B cell (primary cell): ENCODE measurements at regions not wholly inside any gene's neighbourhood (a gene's known extent, or its start where the extent isn't known, plus 50 kb on each side); places are given as distances from the start of the nearest gene placed in this dataset.

ENCODE experiments used
- ATAC-seq: fragments of 200-7000 bp; cut with Tn5 transposase; one replicate; pipeline ENCODE4 v1.10.0; 2021; ENCODE audit warnings: low read depth, mild to moderate bottlenecking, moderate number of reproducible peaks, moderate library complexity
- CTCF ChIA-PET: fragments of 350-600 bp; sonication (Branson Sonifier 250); formaldehyde crosslinking; loops from one replicate; lab custom pipeline; 2021; ENCODE audit warnings: antibody characterized with exemption, inconsistent platforms; lab: Charles Lee
- POLR2A ChIA-PET: fragments of 350-600 bp; sonication (Branson Sonifier 250); formaldehyde crosslinking; loops from one replicate; lab custom pipeline; 2021; ENCODE audit warnings: antibody characterized with exemption; lab: Charles Lee
- DNase-seq: peaks from one replicate; pipeline ENCODE4 v3.0.0; 2013
- H2AFZ ChIP-seq: 2 replicates; pipeline ENCODE4 v1.6.1; 2012; ENCODE audit warnings: mild to moderate bottlenecking, low read depth, low read length; ENCODE audit not compliant: insufficient read depth, poor library complexity, severe bottlenecking
- H3K27ac ChIP-seq, 2 donors: 1 replicate in 1 of 2; 2 replicates in 1 of 2; pipeline ENCODE4 v1.5.1; 2012 to 2013; ENCODE audit warnings: low read length in 2 of 2, mild to moderate bottlenecking in 2 of 2, moderate library complexity in 1 of 2
- H3K27me3 ChIP-seq, 4 experiments: fragments of 200-600 bp in 1 of 4; sonication (generic) in 1 of 4; replicated peaks in 1 of 4; 1 replicate in 2 of 4; 2 replicates in 2 of 4; pipeline versions ENCODE4 v1.6.1 to v1.7.0; 2013 to 2016; ENCODE audit warnings: low read length in 3 of 4, mild to moderate bottlenecking in 2 of 4, mixed read lengths in 1 of 4, moderate library complexity in 1 of 4; ENCODE audit not compliant: insufficient read depth in 4 of 4, control insufficient read depth in 3 of 4; ENCODE audit errors: control extremely low read depth in 1 of 4
- H3K36me3 ChIP-seq, 2 experiments: replicated peaks in 1 of 2; 1 replicate in 1 of 2; 2 replicates in 1 of 2; pipeline versions ENCODE4 v1.6.1 to v1.7.1; 2013; ENCODE audit warnings: low read length in 1 of 2; ENCODE audit not compliant: insufficient read depth in 2 of 2, control insufficient read depth in 1 of 2; ENCODE audit errors: control extremely low read depth in 1 of 2, extremely low read depth in 1 of 2
- H3K4me1 ChIP-seq, 2 donors: fragments of 200-600 bp in 1 of 2; sonication (generic) in 1 of 2; 1 replicate in 1 of 2; 2 replicates in 1 of 2; pipeline versions ENCODE4 v1.5.1 to v1.6.1; 2013 to 2017; ENCODE audit warnings: low read length in 2 of 2; ENCODE audit not compliant: control insufficient read depth in 2 of 2, insufficient read depth in 2 of 2
- H3K4me2 ChIP-seq: replicated peaks from 2 replicates; pipeline ENCODE3; 2012; ENCODE audit warnings: mild to moderate bottlenecking, low read depth, low read length; ENCODE audit not compliant: poor library complexity, severe bottlenecking
- H3K4me3 ChIP-seq, 5 experiments: fragments of 200-600 bp in 1 of 5; sonication (generic) in 1 of 5; 1 replicate in 3 of 5; 2 replicates in 2 of 5; pipeline versions ENCODE4 v1.5.1 to v1.7.0; 2011 to 2016; ENCODE audit warnings: low read length in 4 of 5, mild to moderate bottlenecking in 4 of 5, low read depth in 2 of 5, control low read depth in 1 of 5, moderate library complexity in 1 of 5; ENCODE audit not compliant: insufficient read depth in 1 of 5; ENCODE audit errors: control extremely low read depth in 1 of 5, extremely low read depth in 1 of 5
- H3K79me2 ChIP-seq: fragments of 200-600 bp; sonication (generic); one replicate; pipeline ENCODE4 v1.6.0; 2016; ENCODE audit warnings: low read length; ENCODE audit not compliant: control insufficient read depth, insufficient read depth
- H3K9ac ChIP-seq: fragments of 200-600 bp; sonication (generic); 2 replicates; pipeline ENCODE4 v1.6.1; 2017; ENCODE audit warnings: mild to moderate bottlenecking, low read length, moderate library complexity
- H3K9me3 ChIP-seq, 3 donors: one replicate each; pipeline versions ENCODE4 v1.6.1 to v1.7.1; 2013; ENCODE audit warnings: low read length in 2 of 3; ENCODE audit not compliant: control insufficient read depth in 2 of 3, insufficient read depth in 1 of 3; ENCODE audit errors: control extremely low read depth in 1 of 3
- H4K20me1 ChIP-seq: 2 replicates; pipeline ENCODE4 v1.6.0; 2012; ENCODE audit warnings: mild to moderate bottlenecking, low read length; ENCODE audit not compliant: insufficient read depth, control insufficient read depth, poor library complexity, severe bottlenecking
- H3K27ac Mint-ChIP-seq: one replicate; pipeline ENCODE4 v1.8.0; 2021; ENCODE audit warnings: mixed read lengths
- H3K27me3 Mint-ChIP-seq: one replicate; pipeline ENCODE4 v1.8.0; 2021; ENCODE audit warnings: mixed read lengths
- H3K4me1 Mint-ChIP-seq: one replicate; pipeline ENCODE4 v1.8.0; 2021; ENCODE audit warnings: mixed read lengths
- H3K4me3 Mint-ChIP-seq: one replicate; pipeline ENCODE4 v1.8.0; 2021; ENCODE audit warnings: mixed read lengths
- H3K9me3 Mint-ChIP-seq: one replicate; pipeline ENCODE4 v1.8.0; 2022; ENCODE audit warnings: mixed read lengths; ENCODE audit not compliant: insufficient read depth
- CTCF ChIP-seq: fragments of 200-600 bp; IDR thresholded peaks from one replicate; pipeline ENCODE4 v1.8.0; 2022; ENCODE audit warnings: antibody characterized with exemption, mild to moderate bottlenecking
- EZH2 ChIP-seq: IDR thresholded peaks from 2 replicates; pipeline ENCODE4 v1.6.1; 2012; ENCODE audit warnings: borderline replicate concordance, low read depth, mild to moderate bottlenecking, moderate library complexity, low read length; ENCODE audit not compliant: insufficient read depth, poor library complexity, severe bottlenecking
- WGBS: methylation state at CpG from one replicate; pipeline ENCODE4 v1.1.5; 2013; ENCODE audit warnings: missing lambda C conversion rate; ENCODE audit not compliant: insufficient coverage; 5-methylcytosine and 5-hydroxymethylcytosine counted together
- intact Hi-C: fragments of 100-400 bp; cut with micrococcal nuclease; formaldehyde crosslinking; loops from one replicate; pipeline ENCODE4 v1.10.0; 2022

- no peak overlapping the region for H3K4me3 Mint-ChIP-seq
- Histone ChIP-seq H3K9me3 (no peaks in the 10 kb centered on the region), H3K79me2 (no peaks in the 10 kb centered on the region), H4K20me1 (no peaks in the 10 kb centered on the region), H3K4me3 (no peak overlapping the region), H3K27ac (no peak overlapping the region), H3K9ac (no peak overlapping the region), H3K4me2 (no peak overlapping the region), H3K4me1 (no peaks in the 10 kb centered on the region), H3K36me3 (no peaks in the 10 kb centered on the region), H3K27me3 (no peaks in the 10 kb centered on the region), H2AFZ (no peak overlapping the region)
- ATAC-seq: no peak
- H3K27ac Mint-ChIP-seq: no peak overlapping the region
- H3K4me1 Mint-ChIP-seq: no peaks in the 10 kb centered on the region
- intact Hi-C loops: no loop called here
- 87% methylated on average over 5 of the region's 5 CpGs for WGBS
- H3K27me3 Mint-ChIP-seq: peaks cover 4% of the 10 kb centered on the region
- TF ChIP-seq CTCF (no peak), EZH2 (no peak)
- CTCF ChIA-PET: no interaction called here
- POLR2A ChIA-PET: no interaction called here
- H3K9me3 Mint-ChIP-seq: no peaks in the 10 kb centered on the region
- no peak for DNase-seq
Measured at GRCh38 chr3:8204331-8204730, 297.3 kb upstream of the LMCD1 start.

GRCh38 chr3:8204853-8205650, 296.6 kb upstream of the LMCD1 start:
- Histone ChIP-seq H3K4me3 (no peak overlapping the region), H3K27me3 (no peaks in the 10 kb centered on the region), H3K9ac (no peak overlapping the region), H2AFZ (no peak overlapping the region), H3K79me2 (no peaks in the 10 kb centered on the region), H3K36me3 (no peaks in the 10 kb centered on the region), H3K4me1 (no peaks in the 10 kb centered on the region), H3K4me2 (no peak overlapping the region), H3K9me3 (no peaks in the 10 kb centered on the region), H3K27ac (no peak overlapping the region), H4K20me1 (no peaks in the 10 kb centered on the region)
- POLR2A ChIA-PET: no interaction called here
- peaks cover 4% of the 10 kb centered on the region for H3K27me3 Mint-ChIP-seq
- DNase-seq: no peak
- CTCF ChIA-PET: no interaction called here
- WGBS: 100% methylated on average over 1 of the region's 5 CpGs
- intact Hi-C loops: no loop called here
- no peak overlapping the region for H3K27ac Mint-ChIP-seq
- TF ChIP-seq CTCF (no peak), EZH2 (no peak)
- H3K9me3 Mint-ChIP-seq: no peaks in the 10 kb centered on the region
- ATAC-seq: no peak
- no peaks in the 10 kb centered on the region for H3K4me1 Mint-ChIP-seq
- H3K4me3 Mint-ChIP-seq: no peak overlapping the region
